Skin epidermis (tissue), 12 donors: ENCODE measurements at regions not wholly inside any gene's neighbourhood (a gene's known extent, or its start where the extent isn't known, plus 50 kb on each side); places are given as distances from the start of the nearest gene placed in this dataset.
A peak's percentile ranks its signal among the peaks of the same experiment; 100 is the strongest.

Experiments
- H3K27ac ChIP-seq, 21 experiments: fragments of 200-600 bp; sonication (generic) in 11 of 21; one replicate each; pipeline ENCODE4 v1.5.0; 2020; ENCODE audit warnings: mild to moderate bottlenecking in 3 of 21, inconsistent platforms in 2 of 21, moderate library complexity in 2 of 21
- H3K4me3 ChIP-seq, 7 experiments: fragments of 200-600 bp; sonication (generic) in 2 of 7; one replicate each; pipeline ENCODE4 v1.5.0; 2020; ENCODE audit warnings: inconsistent platforms in 2 of 7, mild to moderate bottlenecking in 2 of 7, moderate library complexity in 1 of 7

GRCh38 chr17:68710035-68710780 is 109.0 kb upstream of the FAM20A start:
- Histone ChIP-seq H3K27ac (peak overlapping the region in 12 of 21 experiments; percentile 27 to 81 (median 48)), H3K4me3 (no peak overlapping the region)

- no peak overlapping the region for H3K4me3 ChIP-seq
- H3K27ac ChIP-seq = peak overlapping the region in 9 of 21 experiments; percentile 6 to 81 (median 47)
These were observed 108.3 kb upstream of the FAM20A start for GRCh38 chr17:68709461-68709860.

- Histone ChIP-seq H3K4me3 (no peak overlapping the region), H3K27ac (peak overlapping the region in 16 of 21 experiments; percentile 19 to 84 (median 58))
These were observed 105.9 kb upstream of the FAM20A start for GRCh38 chr17:68707031-68707430.

- H3K4me3 ChIP-seq = no peak overlapping the region
- H3K27ac ChIP-seq = peak overlapping the region in 17 of 21 experiments; percentile 2 to 84 (median 58)
These were observed 105.3 kb upstream of the FAM20A start for GRCh38 chr17:68706356-68706920.

GRCh38 chr17:68705714-68706076 is 104.5 kb upstream of the FAM20A start:
- Histone ChIP-seq H3K27ac (peak overlapping the region in 12 of 21 experiments; percentile 18 to 84 (median 60)), H3K4me3 (no peak overlapping the region)

GRCh38 chr17:68704871-68705713 is 103.9 kb upstream of the FAM20A start:
- Histone ChIP-seq H3K27ac (peak overlapping the region in 13 of 21 experiments; percentile 18 to 84 (median 39)), H3K4me3 (no peak overlapping the region)

GRCh38 chr17:68701046-68701445 is 99.9 kb upstream of the FAM20A start:
- no peak overlapping the region for H3K4me3 ChIP-seq
- peak overlapping the region in 5 of 21 experiments; percentile 15 to 56 (median 47) for H3K27ac ChIP-seq

GRCh38 chr17:68700421-68700820 is 99.3 kb upstream of the FAM20A start:
- H3K27ac ChIP-seq = peak overlapping the region in 4 of 21 experiments; percentile 15 to 56 (median 43)
- H3K4me3 ChIP-seq = no peak overlapping the region

GRCh38 chr17:68699936-68700335 is 98.8 kb upstream of the FAM20A start:
- Histone ChIP-seq H3K4me3 (no peak overlapping the region), H3K27ac (peak overlapping the region in 1 of 21 experiments; percentile 27)

GRCh38 chr17:68698746-68699145 is 97.6 kb upstream of the FAM20A start:
- H3K4me3 ChIP-seq = no peak overlapping the region
- peak overlapping the region in 10 of 21 experiments; percentile 5 to 75 (median 32) for H3K27ac ChIP-seq

GRCh38 chr17:68697850-68698361 is 96.7 kb upstream of the FAM20A start:
- H3K27ac ChIP-seq = peak overlapping the region in 8 of 21 experiments; percentile 22 to 75 (median 32)
- H3K4me3 ChIP-seq = no peak overlapping the region

- Histone ChIP-seq H3K4me3 (no peak overlapping the region), H3K27ac (no peak overlapping the region)
These were observed 94.5 kb upstream of the FAM20A start for GRCh38 chr17:68695659-68696058.

- Histone ChIP-seq H3K4me3 (no peak overlapping the region), H3K27ac (no peak overlapping the region)
These were observed 93.8 kb upstream of the FAM20A start for GRCh38 chr17:68694791-68695485.

GRCh38 chr17:68693896-68694295 is 92.7 kb upstream of the FAM20A start:
- no peak overlapping the region for H3K4me3 ChIP-seq

GRCh38 chr17:68693466-68693865 is 92.3 kb upstream of the FAM20A start:
- Histone ChIP-seq H3K27ac (no peak overlapping the region), H3K4me3 (no peak overlapping the region)

More at GRCh38 chr17:68693896-68694295, 92.7 kb upstream of the FAM20A start:
- H3K27ac ChIP-seq = no peak overlapping the region

- peak overlapping the region in 12 of 21 experiments; percentile 0 to 75 (median 34) for H3K27ac ChIP-seq
- no peak overlapping the region for H3K4me3 ChIP-seq
These were observed 85.2 kb upstream of the FAM20A start for GRCh38 chr17:68686108-68686988.

- Histone ChIP-seq H3K27ac (peak overlapping the region in 9 of 21 experiments; percentile 19 to 75 (median 59)), H3K4me3 (no peak overlapping the region)
These were observed 83.8 kb upstream of the FAM20A start for GRCh38 chr17:68684949-68685357.

- no peak overlapping the region for H3K4me3 ChIP-seq
- peak overlapping the region in 1 of 21 experiments; percentile 3 for H3K27ac ChIP-seq
These were observed 81.7 kb upstream of the FAM20A start for GRCh38 chr17:68682903-68683302.
